Ishikawa (cell line): ENCODE measurements at regions not wholly inside any gene's neighbourhood (a gene's known extent, or its start where the extent isn't known, plus 50 kb on each side); places are given as distances from the start of the nearest gene placed in this dataset.

Source experiments
- EP300 ChIP-seq: IDR thresholded peaks from 2 replicates; pipeline ENCODE4 v1.6.1; 2012; ENCODE audit warnings: borderline replicate concordance
- TCF12 ChIP-seq: IDR thresholded peaks from 2 replicates; pipeline ENCODE4 v1.6.1; 2012; ENCODE audit warnings: low read depth
- USF1 ChIP-seq: IDR thresholded peaks from 2 replicates; pipeline ENCODE4 v1.6.1; 2012
- YY1 ChIP-seq: IDR thresholded peaks from 2 replicates; pipeline ENCODE4 v1.6.1; 2012; ENCODE audit warnings: low read depth

GRCh38 chr15:67907184-67907723, 67.4 kb upstream of the RNU6-1 start:
- no peak for TF ChIP-seq USF1
- no peak for TF ChIP-seq TCF12
- no peak for TF ChIP-seq YY1
- TF ChIP-seq EP300 = no peak
